GDM1 (cell line): ENCODE measurements at regions not wholly inside any gene's neighbourhood (a gene's known extent, or its start where the extent isn't known, plus 50 kb on each side); places are given as distances from the start of the nearest gene placed in this dataset.
"Not testable (repeated sequence)": the region's sequence is repeated elsewhere in the genome, so short reads cannot be mapped to it uniquely, and the experiment has no call there.

ENCODE experiments used
- DNase-seq: peaks from one replicate; lab custom pipeline; 2025; lab: John Stamatoyannopoulos, UW

GRCh38 chr4:79662651-79663050, 254.6 kb upstream of the GK2 start:
- DNase-seq: no peak

DNA sequence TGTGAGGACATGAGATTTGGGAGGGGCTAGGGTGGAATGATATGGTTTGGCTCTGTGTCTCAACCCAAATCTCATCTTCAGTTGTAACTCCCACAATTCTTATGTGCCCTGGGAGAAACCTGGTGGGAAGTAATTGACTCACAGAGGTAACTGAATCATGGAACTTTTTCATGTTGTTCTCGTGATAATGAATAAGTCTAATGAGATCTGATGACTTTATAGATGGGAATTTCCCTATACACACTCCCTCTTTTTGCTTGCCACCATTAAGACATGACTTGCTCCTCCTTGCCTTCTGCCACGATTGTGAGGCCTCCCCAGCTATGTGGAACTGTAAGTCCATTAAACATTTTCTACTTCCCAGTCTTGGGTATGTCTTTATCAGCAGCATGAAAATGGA, 253.2 kb upstream of the GK2 start:
- no peak for DNase-seq

- DNase-seq: not testable (repeated sequence)
These were observed 251.4 kb upstream of the GK2 start for GRCh38 chr4:79659308-79659870.

GRCh38 chr4:79657379-79657778, 249.4 kb upstream of the GK2 start:
- DNase-seq: no peak

GRCh38 chr4:79653871-79654270, 245.8 kb upstream of the GK2 start:
- DNase-seq: no peak

DNA sequence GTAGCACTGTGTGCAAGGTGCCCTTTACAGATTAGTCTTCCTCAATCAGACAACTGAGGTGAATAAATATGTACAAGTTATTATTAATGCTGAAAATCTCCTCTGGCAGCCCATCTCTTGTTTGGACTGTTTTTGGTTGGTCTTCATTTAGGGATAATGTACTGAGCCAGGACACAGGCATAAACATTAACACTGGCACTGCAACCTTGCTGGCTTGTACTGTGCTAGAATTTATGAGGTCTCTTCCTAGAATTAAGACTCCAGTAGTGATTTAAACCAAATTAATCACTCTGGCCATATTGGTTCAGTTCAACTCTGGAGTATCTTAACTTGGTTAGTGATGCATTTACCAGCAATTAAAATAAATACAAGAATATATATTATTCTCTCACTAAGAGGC, 244.7 kb upstream of the GK2 start:
- DNase-seq: no peak

GRCh38 chr4:79652232-79652631, 244.2 kb upstream of the GK2 start:
- no peak for DNase-seq

DNA sequence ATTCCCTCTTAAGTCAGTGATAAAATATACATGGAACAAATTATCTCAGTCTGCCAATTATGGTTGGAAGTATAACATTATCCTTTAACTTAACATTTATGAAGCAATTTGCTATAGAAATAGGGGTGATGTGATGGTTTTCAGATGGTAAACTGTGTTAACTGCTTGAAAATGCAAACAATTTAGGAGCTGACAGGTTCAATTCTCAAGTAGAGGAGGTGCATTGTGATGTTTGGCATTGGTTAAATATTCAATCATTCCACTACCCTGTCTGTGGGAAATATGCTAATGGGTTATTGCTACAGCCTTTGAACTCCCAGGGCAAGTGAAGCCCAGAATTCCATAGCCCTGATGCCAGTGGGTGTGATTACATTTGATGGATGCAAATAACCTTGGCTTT, 243.4 kb upstream of the GK2 start:
- no peak for DNase-seq

DNA sequence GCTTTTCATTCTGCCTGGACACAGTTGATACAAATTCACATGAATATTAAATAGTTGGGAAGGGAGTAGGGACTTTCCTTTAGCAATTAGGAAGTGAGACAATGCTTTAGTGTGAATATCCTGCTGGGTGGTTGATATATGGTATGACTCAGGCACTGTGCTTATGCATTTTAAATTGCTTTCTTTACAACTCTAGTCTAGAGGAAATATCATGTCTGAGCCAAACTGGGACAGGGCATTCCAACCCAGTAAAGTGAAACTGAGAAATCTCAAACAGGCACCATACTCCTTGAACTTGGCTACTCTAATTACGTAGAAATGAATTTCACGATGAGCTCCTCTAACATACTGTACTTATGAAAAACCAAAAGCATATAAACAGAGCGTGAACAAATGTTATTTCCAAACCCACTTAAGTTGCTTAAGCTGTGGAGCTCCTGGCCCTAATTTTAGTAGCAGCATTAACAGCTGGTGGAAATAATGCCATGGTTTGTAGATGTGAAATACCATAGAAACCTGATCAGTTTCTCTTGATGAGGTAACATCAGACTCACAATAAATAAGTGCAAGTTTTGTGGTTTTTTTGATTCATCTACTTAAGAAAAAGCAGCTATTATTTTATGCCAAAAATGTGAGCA, 242.9 kb upstream of the GK2 start:
- DNase-seq: no peak

DNA sequence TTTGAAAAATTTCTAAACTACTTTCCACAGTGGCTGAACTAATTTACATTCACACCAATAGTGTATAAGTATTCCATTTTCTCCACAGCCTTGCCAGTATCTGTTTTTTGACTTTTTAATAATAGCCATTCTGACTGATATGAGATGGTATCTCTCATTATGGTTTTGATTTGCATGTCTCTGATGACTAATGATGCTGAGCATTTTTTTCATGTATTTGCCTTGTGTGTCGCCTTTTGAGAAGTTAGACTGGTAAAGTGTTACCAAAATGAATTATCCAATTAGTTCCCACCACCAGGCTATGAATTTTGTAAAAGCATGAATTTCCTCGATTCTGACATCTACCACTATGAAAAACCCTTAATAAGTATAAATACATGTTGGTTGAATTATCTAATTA, 242.2 kb upstream of the GK2 start:
- DNase-seq: no peak

DNA sequence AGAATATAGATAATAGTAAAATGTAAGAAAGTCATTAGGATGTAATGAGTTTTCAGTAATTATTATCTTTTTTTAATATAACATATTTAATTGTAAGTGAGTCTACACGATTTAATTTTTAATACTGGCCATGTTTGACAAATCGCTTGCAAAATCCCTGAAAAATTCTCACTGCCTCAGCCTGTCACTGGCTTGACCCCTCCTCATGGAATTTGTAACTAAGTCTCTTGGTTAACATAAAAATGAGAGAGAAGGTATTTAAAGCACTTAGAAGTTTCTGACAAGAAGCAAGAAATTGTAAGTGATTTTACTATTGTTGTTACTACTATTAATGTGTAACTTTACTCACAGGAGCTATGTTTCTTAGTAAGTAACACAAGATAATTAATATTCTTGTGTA, 237.9 kb upstream of the GK2 start:
- DNase-seq: no peak

DNA sequence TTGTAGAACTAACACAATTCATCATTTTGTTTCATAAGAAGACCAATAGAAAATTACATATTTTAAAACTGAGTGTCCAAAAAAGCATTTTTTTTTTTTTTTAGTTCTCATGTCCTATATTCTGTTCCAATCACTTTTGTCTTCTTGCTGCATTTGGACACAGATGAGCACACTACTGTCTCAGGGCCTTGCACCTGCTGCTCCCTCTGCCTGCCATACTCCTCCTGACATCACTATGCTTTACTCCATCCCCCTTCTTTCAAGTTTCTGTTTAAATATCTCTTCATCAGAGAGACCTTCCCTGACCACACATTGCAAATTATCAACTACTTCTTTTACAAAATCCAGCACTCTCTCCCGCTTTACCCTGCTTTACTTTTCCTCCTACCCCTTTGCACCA, 230.7 kb upstream of the GK2 start:
- no peak for DNase-seq

GRCh38 chr4:79636991-79637390, 229.0 kb upstream of the GK2 start:
- no peak for DNase-seq

- no peak for DNase-seq
These were observed 226.1 kb upstream of the GK2 start for GRCh38 chr4:79634111-79634510.

DNA sequence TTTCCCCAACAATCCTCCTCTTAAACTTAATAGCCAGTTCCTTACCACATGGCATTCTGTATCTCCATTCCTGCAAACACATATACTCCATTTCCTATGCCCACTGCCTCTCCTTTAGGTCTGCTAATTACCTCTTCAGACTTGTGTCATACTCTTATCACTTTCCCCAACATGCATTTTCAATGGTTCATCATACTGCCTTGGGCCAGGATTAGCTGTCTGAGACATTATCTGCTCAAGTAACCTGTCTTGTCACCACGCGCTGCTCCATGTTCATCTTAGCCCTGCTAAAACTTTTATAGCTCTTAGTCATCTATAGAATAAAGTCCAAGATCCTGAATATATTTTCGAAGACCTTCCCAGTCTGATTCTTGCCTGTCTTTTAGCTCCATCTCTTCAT, 224.1 kb upstream of the GK2 start:
- no peak for DNase-seq

GRCh38 chr4:79626611-79627010, 218.6 kb upstream of the GK2 start:
- no peak for DNase-seq

DNA sequence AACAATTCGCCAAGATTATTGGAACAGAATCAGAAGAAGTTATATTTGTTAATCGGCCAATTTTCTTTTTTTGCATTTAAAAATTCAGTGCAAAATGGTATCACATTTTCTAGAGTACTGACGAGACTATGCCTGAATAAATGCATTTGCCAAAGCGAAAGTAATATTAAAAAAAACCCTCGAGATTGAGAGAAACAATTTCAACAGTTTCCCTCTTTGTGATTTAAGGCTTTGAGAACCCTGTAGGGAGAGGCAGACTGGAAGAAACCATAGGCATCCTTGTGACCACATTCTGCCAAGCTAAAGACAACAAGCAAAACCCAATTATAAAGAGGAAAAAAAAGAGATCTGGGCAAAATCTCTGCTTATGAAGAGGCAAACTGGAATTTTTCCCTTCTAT, 218.1 kb upstream of the GK2 start:
- no peak for DNase-seq

GRCh38 chr4:79625361-79625760, 217.3 kb upstream of the GK2 start:
- no peak for DNase-seq

GRCh38 chr4:79623021-79623870, 215.2 kb upstream of the GK2 start:
- DNase-seq: no peak

DNA sequence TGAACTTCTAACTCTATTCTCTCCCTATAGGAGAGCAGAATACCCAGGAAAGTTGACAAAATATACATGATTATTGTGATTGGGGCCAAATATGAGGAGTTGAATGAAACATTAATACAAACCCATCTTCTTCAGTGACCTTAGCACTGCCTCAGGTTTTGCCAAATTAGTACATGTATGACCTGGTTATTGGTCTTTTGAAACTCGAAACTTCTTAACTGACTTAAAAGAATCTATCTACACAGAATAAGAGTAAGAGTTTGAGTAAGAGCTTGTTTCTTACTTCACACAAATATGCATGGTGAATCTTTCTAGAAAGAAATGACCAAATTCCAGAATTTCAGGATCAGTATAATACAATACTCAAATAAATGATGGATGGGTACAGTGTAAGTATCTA, 213.0 kb upstream of the GK2 start:
- DNase-seq: no peak

GRCh38 chr4:79620617-79621016, 212.6 kb upstream of the GK2 start:
- no peak for DNase-seq

- no peak for DNase-seq
These were observed 205.4 kb upstream of the GK2 start for GRCh38 chr4:79613269-79613935.

DNA sequence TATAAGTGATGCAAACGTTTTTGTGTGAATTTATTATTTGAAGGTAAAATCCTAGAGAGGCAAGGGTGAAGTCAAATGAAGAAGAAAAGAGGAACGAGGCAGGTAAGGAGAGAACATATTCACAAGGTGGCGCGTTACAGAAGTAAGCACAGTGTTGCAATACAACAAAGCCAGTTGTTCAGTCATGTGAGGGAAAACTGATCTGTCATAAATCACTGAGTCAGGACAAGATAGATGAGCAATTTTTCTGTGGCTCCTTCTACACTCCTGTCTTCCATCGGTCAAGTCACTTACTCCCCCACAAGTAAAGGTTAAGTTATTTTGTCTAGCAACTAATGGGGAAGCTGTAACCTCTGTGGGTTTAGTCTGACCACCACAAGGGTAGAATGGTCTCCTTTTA, 203.0 kb upstream of the GK2 start:
- no peak for DNase-seq
